CD4-positive, alpha-beta T cell treated with Interleukin-4 for 4 hours (primary cell): ENCODE measurements at regions not wholly inside any gene's neighbourhood (a gene's known extent, or its start where the extent isn't known, plus 50 kb on each side); places are given as distances from the start of the nearest gene placed in this dataset.

ENCODE experiments used
- DNase-seq: peaks from one replicate; pipeline ENCODE4 v3.0.0-alpha.2; 2020

GRCh38 chr6:163844761-163845160, 430.2 kb downstream of the QKI start:
- no peak for DNase-seq

GRCh38 chr6:163844357-163844756, 429.8 kb downstream of the QKI start:
- no peak for DNase-seq

GRCh38 chr6:163843218-163843617, 428.7 kb downstream of the QKI start:
- no peak for DNase-seq

- DNase-seq, result no peak
These were observed 427.9 kb downstream of the QKI start for GRCh38 chr6:163842467-163842866.

- no peak for DNase-seq
These were observed 427.2 kb downstream of the QKI start for GRCh38 chr6:163841733-163842132.

GRCh38 chr6:163841326-163841725, 426.8 kb downstream of the QKI start:
- DNase-seq, result no peak

GRCh38 chr6:163840880-163841279, 426.4 kb downstream of the QKI start:
- DNase-seq, result no peak

- DNase-seq, result no peak
These were observed 424.8 kb downstream of the QKI start for GRCh38 chr6:163839296-163839695.

GRCh38 chr6:163837691-163838431, 423.3 kb downstream of the QKI start:
- no peak for DNase-seq

GRCh38 chr6:163836876-163837690, 422.6 kb downstream of the QKI start:
- DNase-seq, result no peak

- no peak for DNase-seq
These were observed 421.1 kb downstream of the QKI start for GRCh38 chr6:163835439-163836171.

- DNase-seq, result no peak
These were observed 419.9 kb downstream of the QKI start for GRCh38 chr6:163834226-163834970.

GRCh38 chr6:163831736-163832135, 417.2 kb downstream of the QKI start:
- no peak for DNase-seq

GRCh38 chr6:163830641-163831040, 416.1 kb downstream of the QKI start:
- no peak for DNase-seq

- no peak for DNase-seq
These were observed 413.7 kb downstream of the QKI start for GRCh38 chr6:163828038-163828795.

- DNase-seq, result no peak
These were observed 412.6 kb downstream of the QKI start for GRCh38 chr6:163827143-163827542.

- no peak for DNase-seq
These were observed 412.1 kb downstream of the QKI start for GRCh38 chr6:163826629-163827028.

GRCh38 chr6:163825033-163825432, 410.5 kb downstream of the QKI start:
- no peak for DNase-seq

- DNase-seq, result no peak
These were observed 409.1 kb downstream of the QKI start for GRCh38 chr6:163823577-163823976.

- no peak for DNase-seq
These were observed 406.4 kb downstream of the QKI start for GRCh38 chr6:163820745-163821458.

- no peak for DNase-seq
These were observed 405.7 kb downstream of the QKI start for GRCh38 chr6:163820171-163820570.
